Nephron (organoid): ENCODE measurements at regions not wholly inside any gene's neighbourhood (a gene's known extent, or its start where the extent isn't known, plus 50 kb on each side); places are given as distances from the start of the nearest gene placed in this dataset.
A peak's percentile ranks its signal among the peaks of the same experiment; 100 is the strongest.
"Not testable (repeated sequence)": the region's sequence is repeated elsewhere in the genome, so short reads cannot be mapped to it uniquely, and the experiment has no call there.

Experiments
- H3K27ac Mint-ChIP-seq, 3 experiments: 2 replicates each; pipeline ENCODE4 v1.8.0; 2020; ENCODE audit warnings: mixed read lengths in 3 of 3, mild to moderate bottlenecking in 2 of 3, moderate library complexity in 1 of 3
- H3K27me3 Mint-ChIP-seq: 2 replicates; pipeline ENCODE4 v1.8.0; 2021; ENCODE audit warnings: low read depth, mild to moderate bottlenecking, moderate library complexity, mixed read lengths
- H3K36me3 Mint-ChIP-seq: 2 replicates; pipeline ENCODE4 v1.8.0; 2020; ENCODE audit warnings: low read depth, mixed read lengths
- H3K4me1 Mint-ChIP-seq: 2 replicates; pipeline ENCODE4 v1.8.0; 2020; ENCODE audit warnings: mixed read lengths
- H3K4me3 Mint-ChIP-seq, 3 experiments: 2 replicates each; pipeline ENCODE4 v1.8.0; 2020; ENCODE audit warnings: mild to moderate bottlenecking in 3 of 3, mixed read lengths in 3 of 3, moderate library complexity in 2 of 3
- H3K9me3 Mint-ChIP-seq: 2 replicates; pipeline ENCODE4 v1.8.0; 2020; ENCODE audit warnings: mixed read lengths
- TF ChIP-seq, protein P1 (sequence below), 3 experiments: fragments of 200-600 bp; sonication (generic); IDR thresholded peaks; one replicate each; pipeline ENCODE4 v1.5.0; 2021; ENCODE audit warnings: antibody characterized with exemption in 3 of 3; ENCODE audit not compliant: unreplicated experiment in 3 of 3

GRCh38 chrX:35432056-35432455 is 366.1 kb upstream of the MAGEB16 start:
- no peaks in the 10 kb centered on the region for H3K36me3 Mint-ChIP-seq
- H3K4me1 Mint-ChIP-seq, result no peaks in the 10 kb centered on the region
- TF ChIP-seq, protein P1, sequence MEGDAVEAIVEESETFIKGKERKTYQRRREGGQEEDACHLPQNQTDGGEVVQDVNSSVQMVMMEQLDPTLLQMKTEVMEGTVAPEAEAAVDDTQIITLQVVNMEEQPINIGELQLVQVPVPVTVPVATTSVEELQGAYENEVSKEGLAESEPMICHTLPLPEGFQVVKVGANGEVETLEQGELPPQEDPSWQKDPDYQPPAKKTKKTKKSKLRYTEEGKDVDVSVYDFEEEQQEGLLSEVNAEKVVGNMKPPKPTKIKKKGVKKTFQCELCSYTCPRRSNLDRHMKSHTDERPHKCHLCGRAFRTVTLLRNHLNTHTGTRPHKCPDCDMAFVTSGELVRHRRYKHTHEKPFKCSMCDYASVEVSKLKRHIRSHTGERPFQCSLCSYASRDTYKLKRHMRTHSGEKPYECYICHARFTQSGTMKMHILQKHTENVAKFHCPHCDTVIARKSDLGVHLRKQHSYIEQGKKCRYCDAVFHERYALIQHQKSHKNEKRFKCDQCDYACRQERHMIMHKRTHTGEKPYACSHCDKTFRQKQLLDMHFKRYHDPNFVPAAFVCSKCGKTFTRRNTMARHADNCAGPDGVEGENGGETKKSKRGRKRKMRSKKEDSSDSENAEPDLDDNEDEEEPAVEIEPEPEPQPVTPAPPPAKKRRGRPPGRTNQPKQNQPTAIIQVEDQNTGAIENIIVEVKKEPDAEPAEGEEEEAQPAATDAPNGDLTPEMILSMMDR (IDR thresholded peaks at IDR 0.05; ENCODE audit: unreplicated experiment in 3 of 3), result no peak
- H3K27ac Mint-ChIP-seq, result no peak overlapping the region
- peaks cover 8% of the 10 kb centered on the region for H3K9me3 Mint-ChIP-seq
- no peaks in the 10 kb centered on the region for H3K27me3 Mint-ChIP-seq
- H3K4me3 Mint-ChIP-seq, result no peak overlapping the region

DNA sequence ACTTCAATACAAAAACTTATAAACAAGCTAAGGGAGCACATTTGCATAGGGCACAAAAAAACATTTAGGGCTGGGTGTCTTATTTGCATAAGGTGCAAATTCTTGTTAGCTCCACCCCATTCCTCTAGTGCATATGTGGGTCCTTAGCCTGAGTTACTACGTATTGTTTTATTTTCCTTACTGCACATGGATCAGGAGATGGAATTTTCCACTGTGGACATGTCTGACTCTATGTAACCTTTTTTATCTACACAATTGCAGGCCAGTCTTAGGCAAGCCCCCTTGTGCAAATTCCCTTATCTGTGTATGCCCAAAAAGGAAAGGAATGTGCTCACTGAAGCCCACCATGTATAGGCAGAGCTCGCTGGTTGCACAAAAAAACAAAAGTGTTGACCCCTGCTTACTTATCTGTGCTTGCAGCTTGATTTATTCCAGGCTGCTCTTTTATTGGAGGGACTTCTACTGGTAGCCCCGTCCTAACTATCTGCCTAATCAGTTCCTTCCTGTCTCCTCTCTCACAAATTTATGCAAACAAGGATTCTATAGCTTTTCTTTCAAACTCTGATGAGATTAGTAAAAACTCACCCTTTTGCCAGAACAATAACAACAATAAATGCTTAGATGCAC is 359.0 kb upstream of the MAGEB16 start:
- H3K9me3 Mint-ChIP-seq, result peaks cover 14% of the 10 kb centered on the region
- no peaks in the 10 kb centered on the region for H3K36me3 Mint-ChIP-seq
- H3K4me1 Mint-ChIP-seq, result no peaks in the 10 kb centered on the region
- H3K27me3 Mint-ChIP-seq, result no peaks in the 10 kb centered on the region
- TF ChIP-seq, protein P1 (IDR thresholded peaks at IDR 0.05; ENCODE audit: unreplicated experiment in 3 of 3), result no peak
- no peak overlapping the region for H3K27ac Mint-ChIP-seq
- H3K4me3 Mint-ChIP-seq, result no peak overlapping the region

DNA sequence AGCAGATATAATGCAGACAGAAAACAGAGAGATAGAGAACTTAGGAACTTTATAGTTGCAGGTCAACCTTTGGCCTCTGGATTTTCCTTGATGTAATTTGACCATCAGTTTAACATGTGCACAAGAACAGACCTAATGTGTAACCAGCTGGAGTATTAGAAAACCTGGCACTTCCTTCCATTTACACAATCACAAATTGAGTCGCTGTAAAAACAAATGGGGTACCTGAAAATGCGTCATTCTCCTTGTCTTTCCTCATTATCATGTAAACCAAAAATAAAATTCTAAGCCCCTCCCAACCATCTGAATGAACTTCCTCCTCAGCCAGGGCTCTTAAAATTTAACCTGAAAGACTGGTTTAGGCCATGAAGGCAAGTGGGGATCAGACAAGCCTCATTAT is 358.4 kb upstream of the MAGEB16 start:
- TF ChIP-seq, protein P1 (IDR thresholded peaks at IDR 0.05; ENCODE audit: unreplicated experiment in 3 of 3), result no peak
- Mint-ChIP-seq H3K27ac (peak overlapping the region in 1 of 3 experiments; percentile 42), H3K36me3 (no peaks in the 10 kb centered on the region), H3K9me3 (peaks cover 16% of the 10 kb centered on the region), H3K4me1 (no peaks in the 10 kb centered on the region), H3K27me3 (no peaks in the 10 kb centered on the region), H3K4me3 (no peak overlapping the region)

DNA sequence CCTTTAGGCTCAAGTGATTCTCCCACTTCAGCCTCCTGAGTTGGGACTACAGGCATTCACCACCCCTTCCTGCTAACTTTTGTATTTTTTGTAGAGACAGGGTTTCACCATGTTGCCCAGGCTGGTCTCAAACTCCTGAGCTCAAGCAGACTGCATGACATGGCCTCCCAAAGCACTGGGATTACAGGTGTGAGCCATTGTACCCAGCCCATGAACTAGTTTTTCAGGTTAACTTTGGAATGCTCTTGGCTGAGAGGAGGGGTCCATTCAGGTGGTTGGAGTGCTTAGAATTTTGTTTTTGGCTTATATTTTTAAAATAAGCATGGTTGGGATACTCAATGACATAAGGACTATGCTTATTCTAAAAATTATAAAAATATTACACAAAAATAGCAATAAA is 355.7 kb upstream of the MAGEB16 start:
- H3K27ac Mint-ChIP-seq, result no peak overlapping the region
- no peaks in the 10 kb centered on the region for H3K27me3 Mint-ChIP-seq
- no peaks in the 10 kb centered on the region for H3K4me1 Mint-ChIP-seq
- peaks cover 12% of the 10 kb centered on the region for H3K9me3 Mint-ChIP-seq
- TF ChIP-seq, protein P1 (IDR thresholded peaks at IDR 0.05; ENCODE audit: unreplicated experiment in 3 of 3), result no peak
- H3K36me3 Mint-ChIP-seq, result no peaks in the 10 kb centered on the region
- H3K4me3 Mint-ChIP-seq, result no peak overlapping the region

DNA sequence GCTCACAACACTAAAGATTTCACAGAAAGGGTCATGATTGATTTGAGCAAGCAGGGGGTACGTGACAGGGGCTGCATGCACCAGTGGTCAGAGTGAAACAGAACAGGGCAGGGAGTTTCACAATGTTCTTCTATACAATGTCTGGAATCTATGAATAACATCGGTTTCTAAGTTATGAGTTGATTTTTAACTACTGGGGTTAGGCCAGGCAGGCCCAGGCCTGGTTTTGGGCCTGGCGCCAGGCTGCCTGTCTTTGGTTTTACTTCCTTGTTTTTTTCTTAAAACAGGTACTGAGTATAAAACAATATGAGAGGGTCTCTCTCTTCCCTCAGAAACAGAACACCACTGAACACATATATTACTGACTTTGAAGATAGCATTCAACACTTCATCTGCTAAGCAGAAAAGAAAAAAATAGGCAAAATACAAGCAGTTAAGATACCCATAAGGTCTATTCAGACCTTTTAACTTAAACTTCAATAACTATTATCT is 355.0 kb upstream of the MAGEB16 start:
- not testable (repeated sequence) for H3K4me1 Mint-ChIP-seq, H3K4me3 Mint-ChIP-seq, H3K27me3 Mint-ChIP-seq, H3K36me3 Mint-ChIP-seq
- peaks cover 12% of the 10 kb centered on the region for H3K9me3 Mint-ChIP-seq
- peak overlapping the region in 1 of 3 experiments; percentile 69 for H3K27ac Mint-ChIP-seq

DNA sequence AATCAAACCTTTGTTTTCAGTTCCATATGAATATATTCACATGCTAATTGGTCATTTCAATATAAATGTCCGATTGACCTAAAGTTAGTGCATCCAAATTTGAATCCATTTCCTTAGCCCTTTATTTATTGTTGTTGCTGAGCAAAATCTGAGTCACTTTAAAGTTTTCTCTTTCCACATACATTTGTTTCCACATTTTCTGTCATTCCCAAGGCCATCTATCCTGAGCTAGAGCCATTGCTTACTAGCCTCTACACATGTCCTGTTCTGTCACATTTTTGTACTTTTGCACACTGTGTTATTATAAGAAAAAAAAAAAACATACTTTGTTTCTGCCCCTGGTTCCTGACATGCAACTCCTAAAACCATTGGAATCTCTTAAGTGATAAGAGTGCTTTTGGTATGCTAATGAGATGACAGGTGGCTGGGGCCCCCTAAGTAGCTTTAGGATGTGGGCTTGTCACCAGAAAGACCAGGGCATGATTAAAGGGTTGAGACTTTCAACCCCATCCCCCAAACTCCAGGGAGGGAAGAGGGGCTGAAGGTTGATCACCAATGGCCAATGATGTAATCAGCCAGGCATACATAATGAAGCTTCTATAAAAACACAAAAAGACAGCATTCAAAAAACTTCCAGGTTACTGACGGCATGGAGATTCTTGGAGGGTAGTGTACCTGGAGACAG is 353.3 kb upstream of the MAGEB16 start:
- peaks cover 11% of the 10 kb centered on the region for H3K9me3 Mint-ChIP-seq
- H3K4me1 Mint-ChIP-seq, result no peaks in the 10 kb centered on the region
- H3K36me3 Mint-ChIP-seq, result no peaks in the 10 kb centered on the region
- TF ChIP-seq, protein P1 (IDR thresholded peaks at IDR 0.05; ENCODE audit: unreplicated experiment in 3 of 3), result no peak
- H3K4me3 Mint-ChIP-seq, result no peak overlapping the region
- H3K27ac Mint-ChIP-seq, result no peak overlapping the region
- H3K27me3 Mint-ChIP-seq, result no peaks in the 10 kb centered on the region
